KMS-11 (cell line): ENCODE measurements at regions not wholly inside any gene's neighbourhood (a gene's known extent, or its start where the extent isn't known, plus 50 kb on each side); places are given as distances from the start of the nearest gene placed in this dataset.
"Not testable (repeated sequence)": the region's sequence is repeated elsewhere in the genome, so short reads cannot be mapped to it uniquely, and the experiment has no call there.

ENCODE experiments used
- H2AFZ ChIP-seq: fragments of 200-600 bp; sonication (generic); 2 replicates; pipeline ENCODE4 v1.6.1; 2016; ENCODE audit warnings: antibody characterized with exemption, mixed run types, low read depth
- H3K27ac ChIP-seq: fragments of 200-600 bp; sonication (generic); 2 replicates; pipeline ENCODE4 v1.6.1; 2016; ENCODE audit warnings: mild to moderate bottlenecking, mixed run types
- H3K27me3 ChIP-seq: fragments of 200-600 bp; sonication (generic); 2 replicates; pipeline ENCODE4 v1.6.1; 2017; ENCODE audit warnings: mild to moderate bottlenecking, low read depth, mixed run types, moderate library complexity; ENCODE audit not compliant: insufficient read depth
- H3K36me3 ChIP-seq: fragments of 200-600 bp; sonication (generic); 2 replicates; pipeline ENCODE4 v1.6.1; 2017; ENCODE audit warnings: mild to moderate bottlenecking, mixed run types; ENCODE audit not compliant: insufficient read depth
- H3K4me1 ChIP-seq: fragments of 200-600 bp; sonication (generic); 2 replicates; pipeline ENCODE4 v1.6.1; 2016; ENCODE audit warnings: mild to moderate bottlenecking, low read depth, mixed run types; ENCODE audit not compliant: poor library complexity, severe bottlenecking
- H3K4me2 ChIP-seq: fragments of 200-600 bp; sonication (generic); 2 replicates; pipeline ENCODE4 v1.7.0; 2016; ENCODE audit warnings: mild to moderate bottlenecking, mixed run types
- H3K4me3 ChIP-seq: fragments of 200-600 bp; sonication (generic); IDR thresholded peaks from 2 replicates; pipeline ENCODE4 v1.6.1; 2017; ENCODE audit warnings: low read depth, low read length, mixed read lengths; ENCODE audit not compliant: insufficient read depth
- H3K79me2 ChIP-seq: fragments of 200-600 bp; sonication (generic); 2 replicates; pipeline ENCODE4 v1.6.1; 2016; ENCODE audit warnings: low read depth, mixed run types; ENCODE audit not compliant: insufficient read depth
- H3K9ac ChIP-seq: fragments of 200-600 bp; sonication (generic); 2 replicates; pipeline ENCODE4 v1.6.1; 2016; ENCODE audit warnings: mild to moderate bottlenecking, mixed run types
- H4K20me1 ChIP-seq: fragments of 200-600 bp; sonication (generic); 2 replicates; pipeline ENCODE4 v1.6.1; 2016; ENCODE audit warnings: mild to moderate bottlenecking, mixed run types; ENCODE audit not compliant: insufficient read depth
- TF ChIP-seq, protein P1 (sequence below): fragments of 200-600 bp; sonication (generic); conservative IDR thresholded peaks from 2 replicates; pipeline ENCODE4 v1.6.1; 2017; ENCODE audit warnings: low read depth, mild to moderate bottlenecking, antibody characterized with exemption, low read length, moderate library complexity, mixed read lengths

DNA sequence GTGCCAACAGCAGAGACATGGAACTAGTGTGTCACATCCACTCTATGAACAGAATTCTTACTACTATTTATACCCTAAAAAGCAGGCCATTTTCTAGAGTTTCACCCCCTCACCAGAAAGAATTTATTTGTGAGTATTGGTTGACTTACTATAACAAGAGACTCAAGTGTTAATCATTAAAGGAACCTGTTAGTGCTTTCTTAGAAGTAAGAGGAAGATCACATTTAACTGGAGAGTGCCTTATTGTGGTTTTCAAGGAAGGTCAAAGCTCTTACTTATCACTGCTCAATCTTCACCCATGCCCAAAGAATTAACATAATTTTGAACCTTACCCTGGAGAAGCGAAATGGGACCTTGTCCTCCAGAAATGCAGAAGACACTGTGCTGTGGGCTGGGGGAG lies 169.3 kb upstream of the PRSS1 start:
- no peaks in the 10 kb centered on the region for H4K20me1 ChIP-seq
- H3K9ac ChIP-seq = no peak overlapping the region

DNA sequence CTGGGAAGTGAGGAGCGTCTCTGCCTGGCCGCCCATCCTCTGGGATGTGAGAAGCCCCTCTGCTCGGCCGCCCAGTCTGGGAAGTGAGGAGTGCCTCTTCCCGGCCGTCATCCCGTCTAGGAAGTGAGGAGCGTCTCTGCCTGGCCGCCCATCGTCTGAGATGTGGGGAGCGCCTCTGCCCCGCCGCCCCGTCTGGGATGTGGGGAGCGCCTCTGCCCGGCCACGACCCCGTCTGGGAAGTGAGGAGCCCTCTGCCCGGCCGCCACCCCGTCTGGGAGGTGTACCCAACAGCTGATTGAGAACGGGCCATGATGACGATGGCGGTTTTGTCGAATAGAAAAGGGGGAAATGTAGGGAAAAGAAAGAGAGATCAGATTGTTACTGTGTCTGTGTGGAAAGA lies 173.9 kb upstream of the PRSS1 start:
- not testable (repeated sequence) for H3K36me3 ChIP-seq, H3K4me2 ChIP-seq, H3K9ac ChIP-seq, H3K4me1 ChIP-seq, H4K20me1 ChIP-seq, H3K27me3 ChIP-seq, H3K79me2 ChIP-seq, H2AFZ ChIP-seq, H3K27ac ChIP-seq, H3K4me3 ChIP-seq

More for the DNA sequence above, 169.3 kb upstream of the PRSS1 start:
- Histone ChIP-seq H3K27ac (no peak overlapping the region), H3K27me3 (no peaks in the 10 kb centered on the region), H3K4me1 (peaks cover 13% of the 10 kb centered on the region), H3K79me2 (no peaks in the 10 kb centered on the region), H3K4me3 (no peak overlapping the region), H3K4me2 (no peak overlapping the region), H3K36me3 (no peaks in the 10 kb centered on the region), H2AFZ (no peak overlapping the region)
- TF ChIP-seq, protein P1, sequence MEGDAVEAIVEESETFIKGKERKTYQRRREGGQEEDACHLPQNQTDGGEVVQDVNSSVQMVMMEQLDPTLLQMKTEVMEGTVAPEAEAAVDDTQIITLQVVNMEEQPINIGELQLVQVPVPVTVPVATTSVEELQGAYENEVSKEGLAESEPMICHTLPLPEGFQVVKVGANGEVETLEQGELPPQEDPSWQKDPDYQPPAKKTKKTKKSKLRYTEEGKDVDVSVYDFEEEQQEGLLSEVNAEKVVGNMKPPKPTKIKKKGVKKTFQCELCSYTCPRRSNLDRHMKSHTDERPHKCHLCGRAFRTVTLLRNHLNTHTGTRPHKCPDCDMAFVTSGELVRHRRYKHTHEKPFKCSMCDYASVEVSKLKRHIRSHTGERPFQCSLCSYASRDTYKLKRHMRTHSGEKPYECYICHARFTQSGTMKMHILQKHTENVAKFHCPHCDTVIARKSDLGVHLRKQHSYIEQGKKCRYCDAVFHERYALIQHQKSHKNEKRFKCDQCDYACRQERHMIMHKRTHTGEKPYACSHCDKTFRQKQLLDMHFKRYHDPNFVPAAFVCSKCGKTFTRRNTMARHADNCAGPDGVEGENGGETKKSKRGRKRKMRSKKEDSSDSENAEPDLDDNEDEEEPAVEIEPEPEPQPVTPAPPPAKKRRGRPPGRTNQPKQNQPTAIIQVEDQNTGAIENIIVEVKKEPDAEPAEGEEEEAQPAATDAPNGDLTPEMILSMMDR = no peak

DNA sequence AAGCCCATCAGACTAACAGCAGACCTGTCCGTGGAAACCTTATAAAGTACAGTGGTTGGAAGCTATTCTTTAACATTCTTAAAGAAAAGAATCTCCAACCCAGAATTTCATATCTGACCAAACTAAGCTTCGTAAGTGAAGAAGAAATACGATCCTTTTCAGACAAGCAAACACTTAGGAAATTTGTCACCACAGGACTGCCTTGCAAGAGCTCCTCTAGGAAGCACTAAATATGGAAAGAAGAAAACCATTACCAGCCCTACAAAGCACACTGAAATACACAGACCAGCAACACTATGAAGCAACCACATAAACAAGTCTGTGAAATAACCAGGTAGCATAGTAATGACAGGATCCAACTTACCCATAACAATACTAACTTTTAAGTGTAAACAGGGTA lies 177.7 kb upstream of the PRSS1 start:
- Histone ChIP-seq H3K27ac (no peak overlapping the region), H3K36me3 (no peaks in the 10 kb centered on the region), H3K9ac (no peak overlapping the region), H3K27me3 (no peaks in the 10 kb centered on the region), H3K4me2 (no peak overlapping the region), H3K4me1 (no peaks in the 10 kb centered on the region), H3K4me3 (no peak overlapping the region), H2AFZ (no peak overlapping the region), H3K79me2 (no peaks in the 10 kb centered on the region), H4K20me1 (no peaks in the 10 kb centered on the region)
- TF ChIP-seq, protein P1 = no peak

DNA sequence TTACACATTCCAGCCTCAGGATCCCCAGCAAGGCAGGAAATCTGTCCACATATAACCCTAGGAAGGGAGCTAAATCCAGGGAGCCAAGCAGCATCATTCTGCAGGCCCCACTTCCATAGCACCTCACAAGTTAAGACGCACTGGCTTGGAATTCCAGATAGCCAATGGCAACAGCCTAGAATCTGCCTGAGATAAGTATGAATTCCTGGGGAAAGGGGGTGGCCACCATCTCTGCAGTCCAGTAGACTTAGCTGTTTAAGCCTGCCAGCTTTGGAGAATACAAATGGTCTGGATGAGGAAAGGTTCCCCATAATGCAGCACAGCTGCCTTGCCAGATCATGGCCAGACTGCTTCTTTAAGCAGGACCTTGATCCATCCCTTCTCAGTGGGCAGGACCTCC lies 179.4 kb upstream of the PRSS1 start:
- H4K20me1 ChIP-seq = no peaks in the 10 kb centered on the region

DNA sequence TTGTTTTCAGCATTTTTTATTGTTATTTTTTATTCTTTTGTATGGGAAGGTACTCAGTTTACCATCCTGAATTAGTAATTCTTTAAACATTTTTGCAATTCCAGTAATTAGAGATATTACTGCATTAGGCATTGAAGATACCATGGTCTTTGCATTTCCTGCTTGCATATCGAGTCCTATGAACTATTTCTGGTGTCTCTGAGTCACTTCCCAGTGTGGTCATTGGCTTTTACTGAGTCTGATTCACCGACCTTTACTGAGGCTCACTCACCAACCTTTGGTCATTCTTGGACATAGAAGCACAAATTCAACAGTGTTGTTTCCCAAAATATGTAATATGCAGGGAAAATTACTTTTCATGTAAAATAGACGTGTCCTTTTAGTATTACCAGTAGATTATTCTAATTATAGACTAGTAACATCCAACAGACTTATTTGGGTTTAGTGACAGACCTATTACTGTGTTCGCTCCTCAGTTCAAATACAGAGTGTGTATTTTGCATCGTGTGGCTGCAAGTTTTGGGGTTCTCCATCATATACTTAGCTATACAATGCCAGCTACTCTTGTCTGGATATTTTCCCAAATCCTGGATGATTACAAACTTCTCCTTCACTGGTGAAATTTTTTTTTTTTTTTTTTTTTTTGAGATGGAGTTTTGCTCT lies 180.7 kb upstream of the PRSS1 start:
- Histone ChIP-seq H3K4me2 (no peak overlapping the region), H3K36me3 (no peaks in the 10 kb centered on the region), H3K4me3 (no peak overlapping the region), H3K27me3 (no peaks in the 10 kb centered on the region), H4K20me1 (no peaks in the 10 kb centered on the region), H2AFZ (no peak overlapping the region), H3K4me1 (no peaks in the 10 kb centered on the region), H3K27ac (no peak overlapping the region), H3K79me2 (no peaks in the 10 kb centered on the region), H3K9ac (no peak overlapping the region)
- TF ChIP-seq, protein P1 = no peak

More for the DNA sequence above, 179.4 kb upstream of the PRSS1 start:
- Histone ChIP-seq H3K4me2 (no peak overlapping the region), H3K79me2 (no peaks in the 10 kb centered on the region), H3K4me1 (no peaks in the 10 kb centered on the region), H3K36me3 (no peaks in the 10 kb centered on the region), H3K9ac (no peak overlapping the region), H3K27ac (no peak overlapping the region), H3K4me3 (no peak overlapping the region), H3K27me3 (no peaks in the 10 kb centered on the region), H2AFZ (no peak overlapping the region)
- TF ChIP-seq, protein P1 = no peak
